ENCODE measurements at regions not wholly inside any gene's neighbourhood (a gene's known extent, or its start where the extent isn't known, plus 50 kb on each side); places are given as distances from the start of the nearest gene placed in this dataset.
"Not testable (repeated sequence)": the region's sequence is repeated elsewhere in the genome, so short reads cannot be mapped to it uniquely, and the experiment has no call there.

DNA sequence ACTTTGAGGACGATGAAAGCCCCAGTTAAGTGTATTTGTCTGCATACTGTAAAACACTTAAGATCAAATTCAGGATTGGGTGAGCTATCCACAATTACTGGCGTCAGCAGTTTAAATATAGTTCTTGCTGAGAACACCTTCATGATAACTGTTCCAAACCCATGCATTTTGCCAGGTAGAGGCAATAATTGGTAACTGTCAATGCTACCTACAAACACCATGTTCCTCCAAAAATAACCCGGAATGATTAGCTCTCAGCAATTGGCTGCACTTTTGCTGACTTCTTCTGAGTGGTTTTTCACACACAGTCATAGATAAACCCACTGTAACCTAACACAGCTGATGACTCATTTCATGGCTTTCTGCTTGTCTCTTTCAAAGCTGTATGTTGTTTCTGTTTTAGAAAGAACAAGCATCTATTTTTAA, 1358.6 kb upstream of the GJE1 start:
- DNase-seq, result peak; percentile 28

- no peak for DNase-seq
Measured at GRCh38 chr6:140773276-140773675, 1359.4 kb upstream of the GJE1 start.

DNA sequence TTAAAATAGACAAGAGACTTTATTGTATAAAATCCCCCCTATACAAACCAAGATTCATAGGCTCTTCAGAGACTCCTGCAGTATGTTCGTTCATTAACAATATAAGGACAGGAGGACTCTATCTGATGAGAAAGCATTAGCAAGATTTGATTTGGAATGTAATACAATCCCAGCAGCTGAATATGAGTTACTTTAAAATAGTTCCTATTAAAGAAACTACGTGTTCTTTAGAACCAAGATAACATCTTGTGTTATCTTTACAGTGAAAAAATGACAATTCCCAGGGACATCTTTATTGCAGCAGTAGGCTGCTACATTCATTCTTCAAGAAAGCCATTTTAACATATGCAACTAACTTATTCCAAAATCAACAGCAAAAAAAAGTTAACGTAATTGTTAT, 1360.1 kb upstream of the GJE1 start:
- no peak for DNase-seq

- no peak for DNase-seq
Measured at GRCh38 chr6:140768133-140768532, 1364.6 kb upstream of the GJE1 start.

DNA sequence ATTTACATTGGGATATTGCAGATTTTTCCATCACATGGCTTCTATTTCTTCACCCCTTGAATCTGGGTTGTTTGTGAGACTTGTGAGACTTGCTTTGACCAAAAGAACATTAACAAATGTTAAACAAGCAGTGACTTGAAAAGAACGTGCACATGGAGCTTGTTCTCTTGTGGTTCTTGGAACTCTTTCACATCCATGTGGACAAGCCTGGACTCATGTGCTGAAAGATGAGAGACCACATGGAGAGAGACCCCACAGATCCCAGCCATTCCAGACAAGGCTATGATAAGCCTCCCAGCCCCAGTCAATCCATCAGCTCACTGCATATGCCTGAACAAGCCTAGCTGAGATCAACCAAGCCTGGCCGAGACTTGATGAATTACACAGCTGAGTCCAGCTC, 1365.7 kb upstream of the GJE1 start:
- DNase-seq, result no peak

DNA sequence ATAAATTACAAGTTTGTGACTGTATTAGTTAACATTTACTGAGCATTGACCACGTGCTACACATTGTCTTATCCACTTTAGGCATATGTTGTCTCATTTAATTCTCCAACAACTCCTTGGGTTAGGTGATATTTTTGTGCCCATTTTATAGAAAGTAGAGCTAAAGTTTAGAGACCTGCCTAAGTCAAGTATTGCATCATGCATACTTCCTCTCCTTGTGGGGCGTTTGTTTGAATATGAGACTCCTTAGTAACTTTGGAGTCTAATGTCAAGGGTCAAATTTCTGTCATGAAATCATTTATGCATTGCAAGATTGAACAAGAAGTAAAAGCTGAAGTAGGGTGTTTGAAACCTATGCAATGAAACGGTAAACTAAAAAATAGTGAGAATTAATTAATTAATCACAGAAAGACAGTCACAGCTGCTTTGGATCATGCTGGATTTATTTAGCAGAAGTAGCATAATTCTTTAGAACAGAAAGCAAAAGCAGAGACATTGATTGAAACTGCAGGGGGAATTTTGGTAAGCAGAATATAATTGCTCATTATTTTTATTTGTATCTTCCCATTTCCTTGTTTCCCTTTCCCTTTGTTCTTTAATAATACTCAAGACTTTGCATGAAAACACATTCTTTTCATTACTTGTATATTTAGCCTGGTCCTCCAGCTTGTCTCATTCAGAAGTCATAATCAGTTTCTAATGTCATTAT, 1374.4 kb upstream of the GJE1 start:
- DNase-seq, result no peak

- no peak for DNase-seq
Measured at GRCh38 chr6:140752234-140752633, 1377.8 kb upstream of the CITED2 start.

GRCh38 chr6:140747114-140747513, 1372.7 kb upstream of the CITED2 start:
- DNase-seq, result no peak

DNA sequence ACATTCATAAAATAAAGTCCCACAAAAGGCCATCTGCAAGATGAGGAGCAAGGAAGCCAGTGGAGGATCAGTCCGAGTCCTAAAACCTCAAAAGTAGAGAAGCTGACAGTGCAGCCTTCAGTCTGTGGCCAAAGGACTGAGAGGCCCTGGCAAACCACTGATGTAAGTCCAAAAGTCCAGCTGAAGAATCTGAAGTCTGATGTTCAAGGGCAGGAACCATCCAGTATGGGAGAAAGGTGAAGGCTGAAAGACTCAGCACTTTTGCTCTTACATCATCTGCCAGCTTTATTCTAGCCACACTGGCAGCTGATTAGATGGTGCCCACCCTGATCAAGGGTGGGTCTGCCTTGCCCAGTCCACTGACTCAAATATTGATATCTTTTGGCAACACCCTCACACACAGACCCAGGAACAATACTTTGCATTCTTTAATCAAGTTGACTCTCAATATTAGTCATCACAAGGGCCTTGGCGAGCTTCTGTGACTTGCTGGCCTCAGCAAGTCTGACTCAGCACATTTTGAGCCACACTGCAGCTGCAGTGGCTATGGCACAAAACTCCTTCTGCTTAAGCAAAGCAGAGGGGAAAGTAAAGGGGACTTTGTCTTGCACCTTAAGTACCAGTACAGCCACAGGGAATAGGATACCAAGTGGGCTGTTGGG, 1370.3 kb upstream of the CITED2 start:
- DNase-seq, result no peak

DNA sequence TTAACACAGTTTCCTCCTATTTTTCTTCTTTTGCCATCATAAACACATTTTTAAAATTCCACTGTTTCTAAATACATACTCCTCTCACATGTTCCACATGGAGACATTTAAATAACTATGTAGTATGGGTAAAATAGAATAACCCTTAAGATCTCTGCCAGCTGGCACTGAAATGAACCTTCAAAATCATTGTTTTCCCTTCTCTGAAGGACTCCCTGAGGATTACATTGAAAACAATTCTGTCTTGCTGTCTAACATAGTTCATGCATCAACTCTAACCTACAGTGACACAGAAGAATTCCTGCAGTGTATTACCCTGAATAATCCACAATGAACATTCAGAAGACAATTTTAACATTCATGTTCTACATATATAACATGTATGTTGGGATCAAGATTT, 1361.8 kb upstream of the CITED2 start:
- no peak for DNase-seq

- no peak for DNase-seq
Measured at GRCh38 chr6:140732991-140733390, 1358.5 kb upstream of the CITED2 start.

DNA sequence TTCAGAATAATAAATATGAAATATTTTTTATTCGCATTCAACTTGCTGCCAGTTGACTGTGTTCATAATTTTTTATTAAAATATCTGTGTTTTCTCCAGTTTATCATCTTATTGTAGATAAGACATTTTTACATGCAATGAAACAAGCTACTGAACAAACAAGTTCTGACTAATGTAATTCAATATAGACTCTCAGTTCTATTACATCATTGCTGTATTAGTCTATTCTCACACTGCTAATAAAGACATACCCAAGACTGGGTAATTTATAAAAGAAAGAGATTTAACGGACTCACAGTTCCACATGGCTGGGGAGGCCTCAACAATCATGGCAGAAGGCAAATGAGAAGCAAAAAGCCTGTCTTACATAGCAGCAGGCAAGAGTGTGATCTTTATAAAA, 1357.7 kb upstream of the CITED2 start:
- no peak for DNase-seq

- no peak for DNase-seq
Measured at GRCh38 chr6:140731741-140732140, 1357.3 kb upstream of the CITED2 start.

GRCh38 chr6:140729521-140729920, 1355.1 kb upstream of the CITED2 start:
- no peak for DNase-seq

GRCh38 chr6:140718021-140718420, 1343.6 kb upstream of the CITED2 start:
- no peak for DNase-seq

GRCh38 chr6:140713495-140713894, 1339.0 kb upstream of the CITED2 start:
- no peak for DNase-seq

- no peak for DNase-seq
Measured at GRCh38 chr6:140711019-140711613, 1336.7 kb upstream of the CITED2 start.

DNA sequence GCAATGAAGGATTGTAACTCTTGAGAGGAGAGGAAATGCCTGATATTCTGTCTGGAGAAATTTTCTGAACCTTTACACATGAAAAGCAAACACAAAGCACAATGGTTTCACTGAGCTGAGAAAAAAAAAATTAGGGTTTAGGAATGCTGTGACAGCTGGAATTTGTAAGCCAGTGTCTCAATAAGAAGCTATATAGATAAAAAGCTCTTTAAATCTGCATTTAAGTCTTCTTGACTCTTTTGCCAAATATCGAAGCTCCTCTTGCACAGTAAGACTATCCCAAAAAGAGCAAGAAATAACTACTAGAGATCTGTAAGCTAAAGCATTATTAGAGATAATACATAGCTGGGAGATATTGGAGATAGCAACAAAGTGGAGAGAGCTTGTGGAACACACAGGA, 1334.0 kb upstream of the CITED2 start:
- no peak for DNase-seq

DNA sequence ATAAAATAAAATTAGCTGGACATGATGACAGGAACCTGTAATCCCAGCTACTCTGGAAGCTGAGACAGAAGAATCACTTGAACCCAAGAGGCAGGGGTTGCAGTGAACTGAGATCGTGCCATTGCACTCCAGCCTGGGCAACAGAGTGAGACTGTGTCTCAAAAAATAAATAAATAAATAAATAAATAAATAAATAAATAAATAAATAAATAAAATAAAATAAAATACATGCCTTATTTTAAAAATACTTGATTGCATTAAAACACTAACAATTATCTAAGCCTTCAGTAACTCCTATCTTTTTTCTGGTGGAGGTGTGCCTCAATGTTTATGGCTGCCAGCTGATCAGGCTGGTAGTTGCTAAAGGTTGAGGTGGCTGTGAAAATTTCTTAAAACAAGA, 1329.6 kb upstream of the CITED2 start:
- not testable (repeated sequence) for DNase-seq

- DNase-seq, result peak; percentile 12
Measured at GRCh38 chr6:140697585-140697984, 1323.1 kb upstream of the CITED2 start.

GRCh38 chr6:140684776-140685550, 1310.5 kb upstream of the CITED2 start:
- DNase-seq, result no peak

DNA sequence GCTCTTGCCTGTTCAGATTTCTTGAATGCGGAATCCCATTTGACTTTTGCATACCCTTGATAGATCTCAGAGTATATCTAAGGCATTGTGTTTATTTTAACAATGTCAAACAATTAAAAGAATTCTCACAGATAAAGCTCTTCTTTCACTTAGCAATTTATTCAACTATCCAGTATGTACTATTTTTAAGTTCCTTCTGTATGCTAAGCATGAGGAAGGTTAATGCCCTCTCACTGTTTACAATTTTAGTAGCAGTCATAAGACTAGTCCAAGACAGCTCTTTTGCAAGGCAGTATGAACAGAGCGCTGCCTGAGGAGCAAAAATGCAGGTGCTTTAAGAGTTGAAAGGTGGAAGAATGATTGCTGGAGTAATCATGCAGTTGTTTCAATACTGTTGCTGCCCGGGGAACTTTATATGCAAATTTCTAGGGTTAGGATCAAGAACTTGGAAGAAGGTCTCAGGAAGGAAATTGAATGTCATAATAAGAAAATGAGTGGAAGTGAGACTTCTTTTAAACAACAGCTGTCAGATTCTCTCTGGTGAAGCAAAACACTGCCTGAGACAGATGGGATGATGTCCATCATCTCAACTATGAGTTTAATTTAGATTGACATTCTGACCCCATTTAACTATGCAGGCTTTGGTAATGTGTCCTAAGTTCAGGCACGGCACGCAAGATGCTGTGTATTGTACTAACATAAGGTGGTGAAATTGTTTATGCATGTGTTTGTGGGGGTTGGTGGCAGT, 1303.5 kb upstream of the CITED2 start:
- no peak for DNase-seq
